ENCODE measurements at regions not wholly inside any gene's neighbourhood (a gene's known extent, or its start where the extent isn't known, plus 50 kb on each side); places are given as distances from the start of the nearest gene placed in this dataset.

DNA sequence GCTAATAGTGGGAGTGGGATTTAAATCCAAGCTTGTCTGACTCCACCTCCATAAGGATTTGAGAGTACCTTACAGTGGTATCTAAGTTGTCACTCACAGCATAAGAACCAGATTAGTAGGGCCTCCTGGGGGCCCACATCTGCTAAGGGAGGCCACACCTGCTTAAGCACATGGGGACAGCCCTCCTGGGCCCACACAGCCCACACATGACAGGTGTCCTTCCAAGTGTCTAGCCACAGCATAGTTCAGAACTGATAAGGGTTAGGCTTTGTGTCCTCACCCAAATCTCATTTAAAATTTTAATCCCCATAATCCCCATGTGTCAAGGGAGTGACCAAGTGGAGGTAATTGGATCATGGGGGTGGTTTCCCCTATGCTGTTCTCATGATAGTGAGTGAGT, 186.0 kb upstream of the HMGA2 start:
- TF ChIP-seq, protein P1, sequence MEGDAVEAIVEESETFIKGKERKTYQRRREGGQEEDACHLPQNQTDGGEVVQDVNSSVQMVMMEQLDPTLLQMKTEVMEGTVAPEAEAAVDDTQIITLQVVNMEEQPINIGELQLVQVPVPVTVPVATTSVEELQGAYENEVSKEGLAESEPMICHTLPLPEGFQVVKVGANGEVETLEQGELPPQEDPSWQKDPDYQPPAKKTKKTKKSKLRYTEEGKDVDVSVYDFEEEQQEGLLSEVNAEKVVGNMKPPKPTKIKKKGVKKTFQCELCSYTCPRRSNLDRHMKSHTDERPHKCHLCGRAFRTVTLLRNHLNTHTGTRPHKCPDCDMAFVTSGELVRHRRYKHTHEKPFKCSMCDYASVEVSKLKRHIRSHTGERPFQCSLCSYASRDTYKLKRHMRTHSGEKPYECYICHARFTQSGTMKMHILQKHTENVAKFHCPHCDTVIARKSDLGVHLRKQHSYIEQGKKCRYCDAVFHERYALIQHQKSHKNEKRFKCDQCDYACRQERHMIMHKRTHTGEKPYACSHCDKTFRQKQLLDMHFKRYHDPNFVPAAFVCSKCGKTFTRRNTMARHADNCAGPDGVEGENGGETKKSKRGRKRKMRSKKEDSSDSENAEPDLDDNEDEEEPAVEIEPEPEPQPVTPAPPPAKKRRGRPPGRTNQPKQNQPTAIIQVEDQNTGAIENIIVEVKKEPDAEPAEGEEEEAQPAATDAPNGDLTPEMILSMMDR (IDR thresholded peaks at IDR 0.05; ENCODE audit: insufficient read depth, low read length): no peak
- no peak for TF ChIP-seq POLR2AphosphoS5 (IDR thresholded peaks at IDR 0.05; ENCODE audit: low read depth)
- TF ChIP-seq, protein P2, sequence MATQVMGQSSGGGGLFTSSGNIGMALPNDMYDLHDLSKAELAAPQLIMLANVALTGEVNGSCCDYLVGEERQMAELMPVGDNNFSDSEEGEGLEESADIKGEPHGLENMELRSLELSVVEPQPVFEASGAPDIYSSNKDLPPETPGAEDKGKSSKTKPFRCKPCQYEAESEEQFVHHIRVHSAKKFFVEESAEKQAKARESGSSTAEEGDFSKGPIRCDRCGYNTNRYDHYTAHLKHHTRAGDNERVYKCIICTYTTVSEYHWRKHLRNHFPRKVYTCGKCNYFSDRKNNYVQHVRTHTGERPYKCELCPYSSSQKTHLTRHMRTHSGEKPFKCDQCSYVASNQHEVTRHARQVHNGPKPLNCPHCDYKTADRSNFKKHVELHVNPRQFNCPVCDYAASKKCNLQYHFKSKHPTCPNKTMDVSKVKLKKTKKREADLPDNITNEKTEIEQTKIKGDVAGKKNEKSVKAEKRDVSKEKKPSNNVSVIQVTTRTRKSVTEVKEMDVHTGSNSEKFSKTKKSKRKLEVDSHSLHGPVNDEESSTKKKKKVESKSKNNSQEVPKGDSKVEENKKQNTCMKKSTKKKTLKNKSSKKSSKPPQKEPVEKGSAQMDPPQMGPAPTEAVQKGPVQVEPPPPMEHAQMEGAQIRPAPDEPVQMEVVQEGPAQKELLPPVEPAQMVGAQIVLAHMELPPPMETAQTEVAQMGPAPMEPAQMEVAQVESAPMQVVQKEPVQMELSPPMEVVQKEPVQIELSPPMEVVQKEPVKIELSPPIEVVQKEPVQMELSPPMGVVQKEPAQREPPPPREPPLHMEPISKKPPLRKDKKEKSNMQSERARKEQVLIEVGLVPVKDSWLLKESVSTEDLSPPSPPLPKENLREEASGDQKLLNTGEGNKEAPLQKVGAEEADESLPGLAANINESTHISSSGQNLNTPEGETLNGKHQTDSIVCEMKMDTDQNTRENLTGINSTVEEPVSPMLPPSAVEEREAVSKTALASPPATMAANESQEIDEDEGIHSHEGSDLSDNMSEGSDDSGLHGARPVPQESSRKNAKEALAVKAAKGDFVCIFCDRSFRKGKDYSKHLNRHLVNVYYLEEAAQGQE (IDR thresholded peaks at IDR 0.05; ENCODE audit: insufficient replicate concordance, low read depth): no peak

Data from HL-60 (cell line).